ENCODE measurements at regions not wholly inside any gene's neighbourhood (a gene's known extent, or its start where the extent isn't known, plus 50 kb on each side); places are given as distances from the start of the nearest gene placed in this dataset.

- no peak for TF ChIP-seq CTCF (IDR thresholded peaks at IDR 0.05 in 2 of 3, conservative IDR thresholded peaks at IDR 0.05 in 1 of 3; ENCODE audit: borderline replicate concordance in 1 of 3, insufficient read depth in 1 of 3, low read depth in 2 of 3, low read length in 2 of 3)
- TF ChIP-seq POLR2A (IDR thresholded peaks at IDR 0.05; ENCODE audit: borderline replicate concordance, extremely low read depth, insufficient read depth, insufficient read length) = no peak
- TF ChIP-seq REST (IDR thresholded peaks at IDR 0.05; ENCODE audit: low read depth) = no peak
- TF ChIP-seq RAD21 (IDR thresholded peaks at IDR 0.05; ENCODE audit: low read depth) = no peak
These were observed 1267.6 kb downstream of the OTOL1 start for GRCh38 chr3:162764051-162764807.

All from HCT116 (cell line).